HEK293 (cell line): ENCODE measurements at regions not wholly inside any gene's neighbourhood (a gene's known extent, or its start where the extent isn't known, plus 50 kb on each side); places are given as distances from the start of the nearest gene placed in this dataset.

ENCODE experiments used
- CTCF ChIP-seq: fragments of 450-650 bp; formaldehyde crosslinking; IDR thresholded peaks from 2 replicates; pipeline ENCODE4 v1.5.1; 2016; ENCODE audit warnings: missing biosample characterization, missing genetic modification characterization
- PRDM6 ChIP-seq: fragments of 450-650 bp; formaldehyde crosslinking; IDR thresholded peaks from 2 replicates; pipeline ENCODE4 v1.5.1; 2017; ENCODE audit warnings: missing biosample characterization, missing genetic modification characterization
- SCRT1 ChIP-seq: fragments of 450-650 bp; formaldehyde crosslinking; IDR thresholded peaks from 2 replicates; pipeline ENCODE4 v1.5.1; 2016; ENCODE audit warnings: missing biosample characterization, missing genetic modification characterization, borderline replicate concordance
- SCRT2 ChIP-seq: fragments of 450-650 bp; formaldehyde crosslinking; IDR thresholded peaks from 2 replicates; pipeline ENCODE4 v1.5.1; 2016; ENCODE audit warnings: missing biosample characterization, missing genetic modification characterization
- ZNF24 ChIP-seq: fragments of 450-650 bp; formaldehyde crosslinking; IDR thresholded peaks from 2 replicates; pipeline ENCODE4 v1.5.1; 2016; ENCODE audit warnings: missing biosample characterization, missing genetic modification characterization
- ZNF560 ChIP-seq: fragments of 450-650 bp; formaldehyde crosslinking; IDR thresholded peaks from 2 replicates; pipeline ENCODE4 v1.5.1; 2017; ENCODE audit warnings: missing biosample characterization, missing genetic modification characterization, borderline replicate concordance
- TF ChIP-seq, protein P1 (sequence below): fragments of 450-650 bp; formaldehyde crosslinking; IDR thresholded peaks from 2 replicates; pipeline ENCODE4 v1.5.1; 2016; ENCODE audit warnings: missing biosample characterization, missing genetic modification characterization
- TF ChIP-seq, protein P2 (sequence below): sonication (generic); formaldehyde crosslinking; IDR thresholded peaks from 2 replicates; pipeline ENCODE4 v1.8.1; 2022; ENCODE audit warnings: mild to moderate bottlenecking, moderate library complexity, missing genetic modification reagents

DNA sequence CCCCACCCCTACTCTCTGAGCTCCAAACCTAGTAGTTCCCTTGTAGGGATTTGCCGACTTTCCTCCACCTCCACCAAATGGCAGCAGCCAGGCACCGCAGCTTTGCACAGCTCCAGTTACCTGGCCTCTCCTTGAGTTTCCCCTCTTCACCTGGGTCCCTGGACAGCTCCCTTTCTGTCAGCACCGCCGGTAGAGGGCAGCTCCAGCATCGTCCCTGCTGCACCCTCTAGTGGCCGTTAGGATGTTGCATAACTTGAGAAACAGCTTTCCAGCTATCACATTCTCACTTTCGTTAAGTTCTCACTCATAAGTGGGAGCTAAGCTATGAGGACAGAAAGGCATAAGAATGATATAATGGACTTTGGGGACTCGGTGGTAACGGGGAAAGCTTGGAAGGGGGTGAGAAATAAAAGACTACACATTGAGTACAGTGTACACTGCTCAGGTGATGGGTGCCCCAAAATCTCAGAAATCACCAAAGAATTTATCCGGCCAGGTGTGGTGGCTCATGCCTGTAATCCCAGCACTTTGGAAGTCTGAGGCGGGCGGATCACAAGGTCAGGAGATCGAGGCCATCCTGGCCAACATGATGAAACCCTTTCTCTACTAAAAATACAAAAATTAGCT lies 60.4 kb upstream of the OLFM4 start:
- peak; percentile 92 for TF ChIP-seq CTCF (tag by site-specific recombination)
- TF ChIP-seq ZNF24 (tag by site-specific recombination), result no peak
- TF ChIP-seq SCRT1 (tag by site-specific recombination), result no peak
- TF ChIP-seq, protein P1, sequence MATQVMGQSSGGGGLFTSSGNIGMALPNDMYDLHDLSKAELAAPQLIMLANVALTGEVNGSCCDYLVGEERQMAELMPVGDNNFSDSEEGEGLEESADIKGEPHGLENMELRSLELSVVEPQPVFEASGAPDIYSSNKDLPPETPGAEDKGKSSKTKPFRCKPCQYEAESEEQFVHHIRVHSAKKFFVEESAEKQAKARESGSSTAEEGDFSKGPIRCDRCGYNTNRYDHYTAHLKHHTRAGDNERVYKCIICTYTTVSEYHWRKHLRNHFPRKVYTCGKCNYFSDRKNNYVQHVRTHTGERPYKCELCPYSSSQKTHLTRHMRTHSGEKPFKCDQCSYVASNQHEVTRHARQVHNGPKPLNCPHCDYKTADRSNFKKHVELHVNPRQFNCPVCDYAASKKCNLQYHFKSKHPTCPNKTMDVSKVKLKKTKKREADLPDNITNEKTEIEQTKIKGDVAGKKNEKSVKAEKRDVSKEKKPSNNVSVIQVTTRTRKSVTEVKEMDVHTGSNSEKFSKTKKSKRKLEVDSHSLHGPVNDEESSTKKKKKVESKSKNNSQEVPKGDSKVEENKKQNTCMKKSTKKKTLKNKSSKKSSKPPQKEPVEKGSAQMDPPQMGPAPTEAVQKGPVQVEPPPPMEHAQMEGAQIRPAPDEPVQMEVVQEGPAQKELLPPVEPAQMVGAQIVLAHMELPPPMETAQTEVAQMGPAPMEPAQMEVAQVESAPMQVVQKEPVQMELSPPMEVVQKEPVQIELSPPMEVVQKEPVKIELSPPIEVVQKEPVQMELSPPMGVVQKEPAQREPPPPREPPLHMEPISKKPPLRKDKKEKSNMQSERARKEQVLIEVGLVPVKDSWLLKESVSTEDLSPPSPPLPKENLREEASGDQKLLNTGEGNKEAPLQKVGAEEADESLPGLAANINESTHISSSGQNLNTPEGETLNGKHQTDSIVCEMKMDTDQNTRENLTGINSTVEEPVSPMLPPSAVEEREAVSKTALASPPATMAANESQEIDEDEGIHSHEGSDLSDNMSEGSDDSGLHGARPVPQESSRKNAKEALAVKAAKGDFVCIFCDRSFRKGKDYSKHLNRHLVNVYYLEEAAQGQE (tag by site-specific recombination), result peak; percentile 99
- TF ChIP-seq, protein P2, sequence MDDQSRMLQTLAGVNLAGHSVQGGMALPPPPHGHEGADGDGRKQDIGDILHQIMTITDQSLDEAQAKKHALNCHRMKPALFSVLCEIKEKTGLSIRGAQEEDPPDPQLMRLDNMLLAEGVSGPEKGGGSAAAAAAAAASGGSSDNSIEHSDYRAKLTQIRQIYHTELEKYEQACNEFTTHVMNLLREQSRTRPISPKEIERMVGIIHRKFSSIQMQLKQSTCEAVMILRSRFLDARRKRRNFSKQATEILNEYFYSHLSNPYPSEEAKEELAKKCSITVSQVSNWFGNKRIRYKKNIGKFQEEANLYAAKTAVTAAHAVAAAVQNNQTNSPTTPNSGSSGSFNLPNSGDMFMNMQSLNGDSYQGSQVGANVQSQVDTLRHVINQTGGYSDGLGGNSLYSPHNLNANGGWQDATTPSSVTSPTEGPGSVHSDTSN (CRISPR knock-in tag), result no peak
- TF ChIP-seq ZNF560 (tag by site-specific recombination), result no peak
- no peak for TF ChIP-seq SCRT2 (tag by site-specific recombination)
- TF ChIP-seq PRDM6, result no peak
